Panc1 (cell line): ENCODE measurements at regions not wholly inside any gene's neighbourhood (a gene's known extent, or its start where the extent isn't known, plus 50 kb on each side); places are given as distances from the start of the nearest gene placed in this dataset.

Experiments used
- TCF7L2 ChIP-seq: IDR thresholded peaks from 2 replicates; pipeline ENCODE4 v1.6.1; 2011; ENCODE audit warnings: mild to moderate bottlenecking, low read depth, low read length, inconsistent platforms
- TF ChIP-seq, protein P1 (sequence below): fragments of 450-650 bp; IDR thresholded peaks from 2 replicates; pipeline ENCODE4 v1.5.1; 2017; ENCODE audit warnings: mild to moderate bottlenecking

DNA sequence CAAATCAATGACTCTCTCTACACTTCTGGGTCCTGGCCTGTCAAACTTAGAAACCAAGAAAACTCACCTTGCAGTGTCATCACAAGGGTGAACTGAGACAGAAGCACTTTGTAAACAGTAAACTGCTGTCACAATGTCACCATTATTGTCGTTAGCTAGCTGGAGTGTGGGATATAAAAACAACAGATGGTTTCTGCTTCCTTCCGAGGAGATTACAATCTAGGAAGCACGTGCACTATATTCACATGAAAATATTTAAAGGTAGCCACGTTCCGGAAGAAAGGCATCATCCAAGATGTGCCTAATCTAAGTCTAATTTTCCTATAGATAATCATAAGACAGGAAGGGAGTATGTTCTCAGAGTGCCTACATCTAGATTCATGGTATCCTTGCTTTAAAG is 64.7 kb upstream of the ACSL1 start:
- TF ChIP-seq, protein P1, sequence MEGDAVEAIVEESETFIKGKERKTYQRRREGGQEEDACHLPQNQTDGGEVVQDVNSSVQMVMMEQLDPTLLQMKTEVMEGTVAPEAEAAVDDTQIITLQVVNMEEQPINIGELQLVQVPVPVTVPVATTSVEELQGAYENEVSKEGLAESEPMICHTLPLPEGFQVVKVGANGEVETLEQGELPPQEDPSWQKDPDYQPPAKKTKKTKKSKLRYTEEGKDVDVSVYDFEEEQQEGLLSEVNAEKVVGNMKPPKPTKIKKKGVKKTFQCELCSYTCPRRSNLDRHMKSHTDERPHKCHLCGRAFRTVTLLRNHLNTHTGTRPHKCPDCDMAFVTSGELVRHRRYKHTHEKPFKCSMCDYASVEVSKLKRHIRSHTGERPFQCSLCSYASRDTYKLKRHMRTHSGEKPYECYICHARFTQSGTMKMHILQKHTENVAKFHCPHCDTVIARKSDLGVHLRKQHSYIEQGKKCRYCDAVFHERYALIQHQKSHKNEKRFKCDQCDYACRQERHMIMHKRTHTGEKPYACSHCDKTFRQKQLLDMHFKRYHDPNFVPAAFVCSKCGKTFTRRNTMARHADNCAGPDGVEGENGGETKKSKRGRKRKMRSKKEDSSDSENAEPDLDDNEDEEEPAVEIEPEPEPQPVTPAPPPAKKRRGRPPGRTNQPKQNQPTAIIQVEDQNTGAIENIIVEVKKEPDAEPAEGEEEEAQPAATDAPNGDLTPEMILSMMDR, result no peak
- no peak for TF ChIP-seq TCF7L2
